Common myeloid progenitor, CD34-positive (primary cell): ENCODE measurements at regions not wholly inside any gene's neighbourhood (a gene's known extent, or its start where the extent isn't known, plus 50 kb on each side); places are given as distances from the start of the nearest gene placed in this dataset.

Experiments used
- CTCF ChIA-PET: fragments of 350-600 bp; sonication (Branson Sonifier 250); formaldehyde crosslinking; loops from one replicate; lab custom pipeline; 2021; ENCODE audit warnings: antibody characterized with exemption; lab: Charles Lee
- POLR2A ChIA-PET: fragments of 350-600 bp; sonication (Branson Sonifier 250); formaldehyde crosslinking; loops from one replicate; lab custom pipeline; 2021; ENCODE audit warnings: antibody characterized with exemption; lab: Charles Lee
- DNase-seq, 3 donors: peaks; one replicate each; pipeline versions ENCODE4 v3.0.0 to v3.0.0-alpha.2; 2013
- H3K27ac ChIP-seq, 2 experiments: 1 replicate in 1 of 2; 2 replicates in 1 of 2; pipeline ENCODE4 v1.7.0; 2013; ENCODE audit warnings: inconsistent platforms in 2 of 2, low read length in 2 of 2, mild to moderate bottlenecking in 2 of 2, low read depth in 1 of 2, moderate library complexity in 1 of 2; ENCODE audit not compliant: severe bottlenecking in 2 of 2, insufficient read depth in 1 of 2, poor library complexity in 1 of 2
- H3K27me3 ChIP-seq, 5 experiments: replicated peaks in 2 of 5; 1 replicate in 3 of 5; 2 replicates in 2 of 5; pipeline versions ENCODE4 v1.6.1 to v1.7.0; 2013; ENCODE audit warnings: low read length in 4 of 5, mild to moderate bottlenecking in 2 of 5, moderate library complexity in 2 of 5, inconsistent platforms in 1 of 5; ENCODE audit not compliant: insufficient read depth in 5 of 5, control insufficient read depth in 4 of 5
- H3K36me3 ChIP-seq, 4 experiments: 1 replicate in 2 of 4; 2 replicates in 2 of 4; pipeline versions ENCODE4 v1.6.1 to v1.7.0; 2013; ENCODE audit warnings: low read length in 3 of 4, control low read depth in 1 of 4, mild to moderate bottlenecking in 1 of 4; ENCODE audit not compliant: control insufficient read depth in 4 of 4, insufficient read depth in 4 of 4
- H3K4me1 ChIP-seq, 4 experiments: 1 replicate in 3 of 4; 2 replicates in 1 of 4; pipeline versions ENCODE4 v1.6.1 to v1.7.1; 2013; ENCODE audit warnings: low read length in 3 of 4, mild to moderate bottlenecking in 3 of 4, control low read depth in 1 of 4, inconsistent platforms in 1 of 4, moderate library complexity in 1 of 4; ENCODE audit not compliant: control insufficient read depth in 4 of 4, insufficient read depth in 4 of 4; ENCODE audit errors: control extremely low read depth in 1 of 4
- H3K4me3 ChIP-seq, 7 experiments: 1 replicate in 4 of 7; 2 replicates in 3 of 7; pipeline versions ENCODE4 v1.5.1 to v1.7.0; 2013; ENCODE audit warnings: mild to moderate bottlenecking in 7 of 7, low read length in 6 of 7, moderate library complexity in 6 of 7, inconsistent platforms in 2 of 7, low read depth in 2 of 7, control low read depth in 1 of 7; ENCODE audit not compliant: insufficient read depth in 4 of 7, control insufficient read depth in 1 of 7; ENCODE audit errors: extremely low read depth in 1 of 7
- H3K9me3 ChIP-seq, 5 experiments: 1 replicate in 4 of 5; 2 replicates in 1 of 5; pipeline versions ENCODE4 v1.6.1 to v1.7.1; 2013; ENCODE audit warnings: low read length in 4 of 5, mild to moderate bottlenecking in 2 of 5, inconsistent platforms in 1 of 5, low read depth in 1 of 5, moderate library complexity in 1 of 5; ENCODE audit not compliant: control insufficient read depth in 4 of 5, insufficient read depth in 2 of 5; ENCODE audit errors: control extremely low read depth in 1 of 5
- WGBS: methylation state at CpG from one replicate; pipeline ENCODE4 v1.1.5; 2013; ENCODE audit not compliant: insufficient coverage; 5-methylcytosine and 5-hydroxymethylcytosine counted together

DNA sequence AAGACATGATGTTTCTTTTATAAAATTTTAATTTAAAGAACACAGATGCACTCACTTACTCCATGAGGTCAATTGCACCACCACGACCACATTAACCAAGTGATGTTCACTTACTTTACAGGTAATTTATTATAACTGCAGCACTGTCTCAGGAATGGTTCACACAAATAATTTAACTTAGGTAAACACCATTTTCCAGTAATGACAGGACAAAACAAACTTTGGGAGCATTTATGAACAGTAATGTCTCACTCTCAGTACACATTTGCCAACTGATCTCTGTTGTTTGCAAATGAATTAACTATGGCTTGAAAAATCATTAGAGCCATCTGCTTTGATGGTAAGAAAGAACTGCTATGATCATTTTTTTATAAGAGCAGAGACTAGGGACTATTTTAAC, 150.4 kb downstream of the ETV1 start:
- 100% methylated on average over 1 of the region's 1 CpG for WGBS
- Histone ChIP-seq H3K9me3 (no peaks in the 10 kb centered on the region), H3K4me3 (no peak overlapping the region), H3K27me3 (peaks cover 0 to 9% (median 0%) of the 10 kb centered on the region in 5 experiments), H3K27ac (no peak overlapping the region), H3K36me3 (no peaks in the 10 kb centered on the region), H3K4me1 (no peaks in the 10 kb centered on the region)
- POLR2A ChIA-PET: no interaction called here
- no peak for DNase-seq
- CTCF ChIA-PET: no interaction called here
